ENCODE measurements at regions not wholly inside any gene's neighbourhood (a gene's known extent, or its start where the extent isn't known, plus 50 kb on each side); places are given as distances from the start of the nearest gene placed in this dataset.

- Histone ChIP-seq H3K4me3 (ENCODE audit: low read depth, low read length, poor library complexity, severe bottlenecking) (no peak overlapping the region), H3K79me2 (ENCODE audit: insufficient read depth, low read depth, low read length) (no peaks in the 10 kb centered on the region), H3K9me3 (ENCODE audit: low read length) (no peaks in the 10 kb centered on the region), H3K36me3 (ENCODE audit: insufficient read depth, low read length) (no peaks in the 10 kb centered on the region), H3K27ac (ENCODE audit: low read depth, low read length, poor library complexity, severe bottlenecking) (no peak overlapping the region), H3K9me2 (ENCODE audit: insufficient read depth, low read length) (no peaks in the 10 kb centered on the region), H3K4me1 (ENCODE audit: insufficient read depth, low read length, poor library complexity, severe bottlenecking) (no peaks in the 10 kb centered on the region), H3K4me2 (ENCODE audit: low read length) (no peak overlapping the region), H2AFZ (ENCODE audit: low read length) (no peak overlapping the region), H4K20me1 (ENCODE audit: insufficient read depth, low read length) (no peaks in the 10 kb centered on the region)
- CTCF ChIA-PET (ENCODE audit: unreplicated experiment): no interaction called here
- TF ChIP-seq CTCF (conservative IDR thresholded peaks at IDR 0.05; ENCODE audit: low read length): no peak
- TF ChIP-seq EZH2phosphoT487 (IDR thresholded peaks at IDR 0.05; ENCODE audit: borderline replicate concordance, low read depth, low read length): no peak
- intact Hi-C loops (cut with micrococcal nuclease; ENCODE audit: unreplicated experiment): no loop called here
- no TSS peak for BruUV-seq (replicated peaks)
- no peak for DNase-seq (ENCODE audit: low spot score)
- POLR2A ChIA-PET: interaction anchor here (1.0 kb wide), 1 partner anchor 48 kb away, joined by 4 read pairs; no protein-coding TSS in a partner anchor
Observed at GRCh38 chr15:98232761-98233160, 272.3 kb downstream of the ARRDC4 start.

- ChIA-PET CTCF (ENCODE audit: unreplicated experiment) (no interaction called here), POLR2A (interaction anchor here (0.7 kb wide), 1 partner anchor 17 kb away, joined by 4 read pairs; no protein-coding TSS in a partner anchor)
- H3K36me3 ChIP-seq (ENCODE audit: insufficient read depth, low read length): no peaks in the 10 kb centered on the region
- no TSS peak for BruUV-seq (replicated peaks)
- no peaks in the 10 kb centered on the region for H3K9me2 ChIP-seq (ENCODE audit: insufficient read depth, low read length)
- no peaks in the 10 kb centered on the region for H3K79me2 ChIP-seq (ENCODE audit: insufficient read depth, low read depth, low read length)
- intact Hi-C loops (cut with micrococcal nuclease; ENCODE audit: unreplicated experiment): no loop called here
- H3K4me1 ChIP-seq (ENCODE audit: insufficient read depth, low read length, poor library complexity, severe bottlenecking): no peaks in the 10 kb centered on the region
- no peak for DNase-seq (ENCODE audit: low spot score)
- H3K4me3 ChIP-seq (ENCODE audit: low read depth, low read length, poor library complexity, severe bottlenecking): no peak overlapping the region
- no peaks in the 10 kb centered on the region for H3K9me3 ChIP-seq (ENCODE audit: low read length)
- TF ChIP-seq EZH2phosphoT487 (IDR thresholded peaks at IDR 0.05; ENCODE audit: borderline replicate concordance, low read depth, low read length) (no peak), CTCF (conservative IDR thresholded peaks at IDR 0.05; ENCODE audit: low read length) (no peak)
- H3K4me2 ChIP-seq (ENCODE audit: low read length): no peak overlapping the region
- no peak overlapping the region for H2AFZ ChIP-seq (ENCODE audit: low read length)
- no peak overlapping the region for H3K27ac ChIP-seq (ENCODE audit: low read depth, low read length, poor library complexity, severe bottlenecking)
- no peaks in the 10 kb centered on the region for H4K20me1 ChIP-seq (ENCODE audit: insufficient read depth, low read length)
Observed at GRCh38 chr15:98233873-98234272, 273.4 kb downstream of the ARRDC4 start.

GRCh38 chr15:98240303-98240702, 279.8 kb downstream of the ARRDC4 start:
- Histone ChIP-seq H3K79me2 (ENCODE audit: insufficient read depth, low read depth, low read length) (no peaks in the 10 kb centered on the region), H2AFZ (ENCODE audit: low read length) (no peak overlapping the region), H3K9me3 (ENCODE audit: low read length) (no peaks in the 10 kb centered on the region), H3K4me1 (ENCODE audit: insufficient read depth, low read length, poor library complexity, severe bottlenecking) (no peaks in the 10 kb centered on the region), H3K27ac (ENCODE audit: low read depth, low read length, poor library complexity, severe bottlenecking) (no peak overlapping the region), H3K9me2 (ENCODE audit: insufficient read depth, low read length) (no peaks in the 10 kb centered on the region), H3K4me3 (ENCODE audit: low read depth, low read length, poor library complexity, severe bottlenecking) (no peak overlapping the region), H3K4me2 (ENCODE audit: low read length) (no peak overlapping the region), H3K36me3 (ENCODE audit: insufficient read depth, low read length) (no peaks in the 10 kb centered on the region), H4K20me1 (ENCODE audit: insufficient read depth, low read length) (no peaks in the 10 kb centered on the region)
- ChIA-PET POLR2A (interaction anchor here (1.8 kb wide), 1 partner anchor 29 kb away, joined by 4 read pairs; no protein-coding TSS in a partner anchor), CTCF (ENCODE audit: unreplicated experiment) (no interaction called here)
- TF ChIP-seq EZH2phosphoT487 (IDR thresholded peaks at IDR 0.05; ENCODE audit: borderline replicate concordance, low read depth, low read length) (no peak), CTCF (conservative IDR thresholded peaks at IDR 0.05; ENCODE audit: low read length) (no peak)
- intact Hi-C loops (cut with micrococcal nuclease; ENCODE audit: unreplicated experiment): no loop called here
- DNase-seq (ENCODE audit: low spot score): no peak
- no TSS peak for BruUV-seq (replicated peaks)
